ENCODE measurements at regions not wholly inside any gene's neighbourhood (a gene's known extent, or its start where the extent isn't known, plus 50 kb on each side); places are given as distances from the start of the nearest gene placed in this dataset.

GRCh38 chr6:156616495-156616894, 160.7 kb upstream of the ARID1B start:
- Histone ChIP-seq H3K27me3 (ENCODE audit: control insufficient read depth in 1 of 2, insufficient read depth in 2 of 2, low read length in 2 of 2) (no peaks in the 10 kb centered on the region), H3K36me3 (ENCODE audit: control insufficient read depth in 1 of 2, insufficient read depth in 2 of 2, low read length in 2 of 2) (no peaks in the 10 kb centered on the region), H3K4me1 (ENCODE audit: control insufficient read depth in 1 of 2, insufficient read depth in 2 of 2, low read length in 2 of 2) (peaks cover 19 to 20% of the 10 kb centered on the region in 2 donors), H3K9me3 (ENCODE audit: control insufficient read depth in 1 of 2, low read length in 2 of 2) (peaks cover 0 to 24% of the 10 kb centered on the region in 2 donors), H3K9ac (ENCODE audit: low read depth in 1 of 2, low read length in 2 of 2) (no peak overlapping the region), H3K4me3 (ENCODE audit: low read depth in 1 of 2, low read length in 2 of 2) (no peak overlapping the region), H3K27ac (ENCODE audit: low read depth, low read length) (no peak overlapping the region)

DNA sequence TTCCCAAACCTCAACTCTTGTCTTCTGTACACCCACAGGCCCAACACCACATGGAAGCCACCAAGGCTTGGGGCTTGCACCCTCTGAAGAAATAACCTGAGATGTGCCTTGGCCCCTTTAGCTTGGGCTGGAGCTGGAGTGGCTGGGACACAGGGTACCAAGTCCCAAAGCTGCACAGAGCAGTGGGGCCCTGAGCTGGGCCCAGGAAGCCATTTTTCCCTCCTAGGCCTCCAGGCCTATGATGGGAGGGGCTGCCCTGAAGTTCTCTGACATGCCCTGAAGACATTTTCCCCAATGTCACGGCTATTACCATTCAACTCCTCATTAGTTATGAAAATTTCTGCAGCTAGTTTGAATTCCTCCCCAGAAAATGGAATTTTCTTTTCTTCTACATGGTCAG, 163.2 kb upstream of the ARID1B start:
- H3K36me3 ChIP-seq (ENCODE audit: control insufficient read depth in 1 of 2, insufficient read depth in 2 of 2, low read length in 2 of 2): no peaks in the 10 kb centered on the region
- H3K9ac ChIP-seq (ENCODE audit: low read depth in 1 of 2, low read length in 2 of 2): no peak overlapping the region
- H3K9me3 ChIP-seq (ENCODE audit: control insufficient read depth in 1 of 2, low read length in 2 of 2): peaks cover 0 to 28% of the 10 kb centered on the region in 2 donors
- peaks cover 18 to 19% of the 10 kb centered on the region in 2 donors for H3K4me1 ChIP-seq (ENCODE audit: control insufficient read depth in 1 of 2, insufficient read depth in 2 of 2, low read length in 2 of 2)
- H3K27ac ChIP-seq (ENCODE audit: low read depth, low read length): no peak overlapping the region
- no peak overlapping the region for H3K4me3 ChIP-seq (ENCODE audit: low read depth in 1 of 2, low read length in 2 of 2)
- no peaks in the 10 kb centered on the region for H3K27me3 ChIP-seq (ENCODE audit: control insufficient read depth in 1 of 2, insufficient read depth in 2 of 2, low read length in 2 of 2)

DNA sequence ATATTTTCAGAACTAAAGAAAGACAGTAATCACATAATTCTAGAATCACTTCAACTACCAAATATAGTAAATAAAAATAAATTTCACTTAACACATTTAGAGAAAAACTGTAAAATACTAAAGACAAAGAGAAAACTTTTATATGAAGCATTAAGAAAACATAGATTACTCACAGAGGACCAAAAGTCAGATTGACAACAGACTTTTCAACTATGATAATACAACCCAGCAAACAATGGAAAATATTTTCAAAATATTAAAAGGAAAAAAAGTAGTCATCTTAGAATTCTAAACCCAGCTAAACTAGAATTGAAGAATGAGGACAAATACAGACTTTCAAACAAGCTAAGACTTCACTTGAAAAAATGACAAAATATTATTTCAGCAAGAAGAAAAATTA, 164.8 kb upstream of the ARID1B start:
- Histone ChIP-seq H3K4me3 (ENCODE audit: low read depth in 1 of 2, low read length in 2 of 2) (no peak overlapping the region), H3K27me3 (ENCODE audit: control insufficient read depth in 1 of 2, insufficient read depth in 2 of 2, low read length in 2 of 2) (no peaks in the 10 kb centered on the region), H3K27ac (ENCODE audit: low read depth, low read length) (no peak overlapping the region), H3K9ac (ENCODE audit: low read depth in 1 of 2, low read length in 2 of 2) (no peak overlapping the region), H3K9me3 (ENCODE audit: control insufficient read depth in 1 of 2, low read length in 2 of 2) (peaks cover 0 to 28% of the 10 kb centered on the region in 2 donors), H3K36me3 (ENCODE audit: control insufficient read depth in 1 of 2, insufficient read depth in 2 of 2, low read length in 2 of 2) (no peaks in the 10 kb centered on the region), H3K4me1 (ENCODE audit: control insufficient read depth in 1 of 2, insufficient read depth in 2 of 2, low read length in 2 of 2) (peaks cover 4 to 6% of the 10 kb centered on the region in 2 donors)

- Histone ChIP-seq H3K27me3 (ENCODE audit: control insufficient read depth in 1 of 2, insufficient read depth in 2 of 2, low read length in 2 of 2) (no peaks in the 10 kb centered on the region), H3K4me1 (ENCODE audit: control insufficient read depth in 1 of 2, insufficient read depth in 2 of 2, low read length in 2 of 2) (no peaks in the 10 kb centered on the region), H3K9me3 (ENCODE audit: control insufficient read depth in 1 of 2, low read length in 2 of 2) (no peaks in the 10 kb centered on the region), H3K9ac (ENCODE audit: low read depth in 1 of 2, low read length in 2 of 2) (no peak overlapping the region), H3K4me3 (ENCODE audit: low read depth in 1 of 2, low read length in 2 of 2) (no peak overlapping the region), H3K36me3 (ENCODE audit: control insufficient read depth in 1 of 2, insufficient read depth in 2 of 2, low read length in 2 of 2) (no peaks in the 10 kb centered on the region), H3K27ac (ENCODE audit: low read depth, low read length) (no peak overlapping the region)
Measured at GRCh38 chr6:156602066-156602385, 175.2 kb upstream of the ARID1B start.

DNA sequence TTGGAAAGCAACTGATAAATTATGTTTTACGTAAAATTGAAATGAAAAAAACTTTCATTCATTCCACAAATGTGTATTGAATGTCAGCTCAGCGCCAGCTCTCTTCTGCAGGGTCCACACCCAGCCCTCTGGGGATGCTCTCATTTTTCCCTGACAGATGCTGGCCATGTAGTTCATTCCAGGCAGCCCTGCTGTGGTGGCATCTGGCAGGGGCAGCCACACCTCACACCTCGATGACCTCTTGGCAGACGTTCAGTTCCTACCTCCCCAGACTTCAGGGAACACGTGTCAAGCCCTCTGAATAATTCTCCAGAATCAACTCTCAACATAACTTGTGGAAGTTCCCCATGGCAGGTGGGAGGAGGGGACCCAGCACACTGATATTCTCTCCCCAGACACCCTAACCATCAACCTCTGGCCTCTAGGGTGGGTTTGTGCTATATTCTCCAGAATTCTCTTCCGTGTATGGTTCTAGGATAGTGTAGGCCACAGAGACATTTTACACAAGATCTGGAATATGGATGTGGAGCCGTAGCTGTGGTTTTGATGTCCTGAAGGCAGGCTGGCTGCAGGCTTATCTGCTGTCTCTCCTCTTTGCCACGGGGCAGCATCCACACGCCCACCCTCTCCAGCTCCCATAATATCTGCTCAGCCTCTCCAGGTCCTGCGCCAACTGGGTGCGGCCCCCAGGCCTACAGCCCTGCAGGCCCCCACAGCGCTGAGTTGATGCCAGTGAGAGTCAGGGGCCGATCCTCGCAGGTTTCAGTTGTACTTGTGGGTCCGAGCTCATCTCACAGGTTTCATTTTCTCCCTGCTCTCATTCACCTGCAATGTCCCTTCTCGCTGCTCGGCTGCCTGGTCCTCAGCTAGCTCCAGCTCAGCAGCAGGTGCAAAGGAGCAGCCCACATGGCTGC, 175.8 kb upstream of the ARID1B start:
- no peaks in the 10 kb centered on the region for H3K4me1 ChIP-seq (ENCODE audit: control insufficient read depth in 1 of 2, insufficient read depth in 2 of 2, low read length in 2 of 2)
- H3K9ac ChIP-seq (ENCODE audit: low read depth in 1 of 2, low read length in 2 of 2): no peak overlapping the region
- no peaks in the 10 kb centered on the region for H3K27me3 ChIP-seq (ENCODE audit: control insufficient read depth in 1 of 2, insufficient read depth in 2 of 2, low read length in 2 of 2)
- no peak overlapping the region for H3K27ac ChIP-seq (ENCODE audit: low read depth, low read length)
- H3K4me3 ChIP-seq (ENCODE audit: low read depth in 1 of 2, low read length in 2 of 2): no peak overlapping the region
- H3K9me3 ChIP-seq (ENCODE audit: control insufficient read depth in 1 of 2, low read length in 2 of 2): no peaks in the 10 kb centered on the region
- H3K36me3 ChIP-seq (ENCODE audit: control insufficient read depth in 1 of 2, insufficient read depth in 2 of 2, low read length in 2 of 2): no peaks in the 10 kb centered on the region

- Histone ChIP-seq H3K36me3 (ENCODE audit: control insufficient read depth in 1 of 2, insufficient read depth in 2 of 2, low read length in 2 of 2) (no peaks in the 10 kb centered on the region), H3K4me1 (ENCODE audit: control insufficient read depth in 1 of 2, insufficient read depth in 2 of 2, low read length in 2 of 2) (no peaks in the 10 kb centered on the region), H3K9ac (ENCODE audit: low read depth in 1 of 2, low read length in 2 of 2) (no peak overlapping the region), H3K27ac (ENCODE audit: low read depth, low read length) (no peak overlapping the region), H3K4me3 (ENCODE audit: low read depth in 1 of 2, low read length in 2 of 2) (no peak overlapping the region), H3K9me3 (ENCODE audit: control insufficient read depth in 1 of 2, low read length in 2 of 2) (no peaks in the 10 kb centered on the region), H3K27me3 (ENCODE audit: control insufficient read depth in 1 of 2, insufficient read depth in 2 of 2, low read length in 2 of 2) (no peaks in the 10 kb centered on the region)
Measured at GRCh38 chr6:156600678-156601077, 176.5 kb upstream of the ARID1B start.

DNA sequence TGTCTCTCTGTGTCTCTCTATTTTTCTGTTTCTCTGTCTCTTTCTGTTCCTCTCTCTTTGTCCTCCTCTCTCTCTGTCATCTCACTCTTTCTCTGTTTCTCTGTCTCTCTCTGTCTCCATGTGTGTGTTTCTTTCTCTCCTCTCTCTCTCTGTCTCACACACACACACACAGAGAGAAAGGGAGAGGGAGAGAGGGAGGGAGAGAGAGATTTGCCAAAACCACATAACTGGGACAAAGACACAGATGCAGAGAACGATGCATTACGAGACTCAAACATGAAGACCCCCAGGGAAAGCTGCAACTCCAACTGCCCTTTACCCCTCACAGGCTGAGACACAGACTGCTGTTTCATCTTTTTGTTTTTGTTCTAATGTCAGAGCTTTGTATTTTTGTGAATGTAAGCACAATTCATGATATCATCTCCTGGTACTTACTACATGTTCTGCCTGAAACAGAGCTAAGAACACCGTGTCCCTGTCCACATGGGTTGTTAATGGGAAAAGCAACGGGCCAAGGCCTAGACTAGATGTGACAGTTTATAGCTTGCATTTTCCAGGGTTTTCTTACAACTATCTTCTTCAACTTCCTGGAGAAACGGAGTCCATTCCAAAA, 177.1 kb upstream of the ARID1B start:
- Histone ChIP-seq H3K4me3 (ENCODE audit: low read depth in 1 of 2, low read length in 2 of 2) (no peak overlapping the region), H3K9ac (ENCODE audit: low read depth in 1 of 2, low read length in 2 of 2) (no peak overlapping the region), H3K27ac (ENCODE audit: low read depth, low read length) (no peak overlapping the region), H3K36me3 (ENCODE audit: control insufficient read depth in 1 of 2, insufficient read depth in 2 of 2, low read length in 2 of 2) (no peaks in the 10 kb centered on the region), H3K9me3 (ENCODE audit: control insufficient read depth in 1 of 2, low read length in 2 of 2) (no peaks in the 10 kb centered on the region), H3K4me1 (ENCODE audit: control insufficient read depth in 1 of 2, insufficient read depth in 2 of 2, low read length in 2 of 2) (no peaks in the 10 kb centered on the region), H3K27me3 (ENCODE audit: control insufficient read depth in 1 of 2, insufficient read depth in 2 of 2, low read length in 2 of 2) (no peaks in the 10 kb centered on the region)

- Histone ChIP-seq H3K4me1 (ENCODE audit: control insufficient read depth in 1 of 2, insufficient read depth in 2 of 2, low read length in 2 of 2) (no peaks in the 10 kb centered on the region), H3K9ac (ENCODE audit: low read depth in 1 of 2, low read length in 2 of 2) (no peak overlapping the region), H3K36me3 (ENCODE audit: control insufficient read depth in 1 of 2, insufficient read depth in 2 of 2, low read length in 2 of 2) (no peaks in the 10 kb centered on the region), H3K4me3 (ENCODE audit: low read depth in 1 of 2, low read length in 2 of 2) (no peak overlapping the region), H3K9me3 (ENCODE audit: control insufficient read depth in 1 of 2, low read length in 2 of 2) (no peaks in the 10 kb centered on the region), H3K27ac (ENCODE audit: low read depth, low read length) (no peak overlapping the region), H3K27me3 (ENCODE audit: control insufficient read depth in 1 of 2, insufficient read depth in 2 of 2, low read length in 2 of 2) (no peaks in the 10 kb centered on the region)
Measured at GRCh38 chr6:156599366-156599765, 177.8 kb upstream of the ARID1B start.

- Histone ChIP-seq H3K9me3 (ENCODE audit: control insufficient read depth in 1 of 2, low read length in 2 of 2) (no peaks in the 10 kb centered on the region), H3K27ac (ENCODE audit: low read depth, low read length) (no peak overlapping the region), H3K4me3 (ENCODE audit: low read depth in 1 of 2, low read length in 2 of 2) (no peak overlapping the region), H3K27me3 (ENCODE audit: control insufficient read depth in 1 of 2, insufficient read depth in 2 of 2, low read length in 2 of 2) (no peaks in the 10 kb centered on the region), H3K36me3 (ENCODE audit: control insufficient read depth in 1 of 2, insufficient read depth in 2 of 2, low read length in 2 of 2) (no peaks in the 10 kb centered on the region), H3K4me1 (ENCODE audit: control insufficient read depth in 1 of 2, insufficient read depth in 2 of 2, low read length in 2 of 2) (no peaks in the 10 kb centered on the region), H3K9ac (ENCODE audit: low read depth in 1 of 2, low read length in 2 of 2) (no peak overlapping the region)
Measured at GRCh38 chr6:156598855-156599180, 178.4 kb upstream of the ARID1B start.

GRCh38 chr6:156598071-156598854, 178.9 kb upstream of the ARID1B start:
- H3K27me3 ChIP-seq (ENCODE audit: control insufficient read depth in 1 of 2, insufficient read depth in 2 of 2, low read length in 2 of 2): no peaks in the 10 kb centered on the region
- H3K4me3 ChIP-seq (ENCODE audit: low read depth in 1 of 2, low read length in 2 of 2): no peak overlapping the region

More at GRCh38 chr6:156598071-156598854, 178.9 kb upstream of the ARID1B start:
- Histone ChIP-seq H3K9me3 (ENCODE audit: control insufficient read depth in 1 of 2, low read length in 2 of 2) (no peaks in the 10 kb centered on the region), H3K9ac (ENCODE audit: low read depth in 1 of 2, low read length in 2 of 2) (no peak overlapping the region), H3K4me1 (ENCODE audit: control insufficient read depth in 1 of 2, insufficient read depth in 2 of 2, low read length in 2 of 2) (no peaks in the 10 kb centered on the region), H3K27ac (ENCODE audit: low read depth, low read length) (no peak overlapping the region), H3K36me3 (ENCODE audit: control insufficient read depth in 1 of 2, insufficient read depth in 2 of 2, low read length in 2 of 2) (no peaks in the 10 kb centered on the region)

Data from duodenal mucosa (tissue), 2 donors.